MM.1S (cell line): ENCODE measurements at regions not wholly inside any gene's neighbourhood (a gene's known extent, or its start where the extent isn't known, plus 50 kb on each side); places are given as distances from the start of the nearest gene placed in this dataset.

Experiments used
- EZH2 ChIP-seq: fragments of 300-600 bp; sonication (generic); optimal IDR thresholded peaks from 2 replicates; pipeline ENCODE3; 2017; ENCODE audit warnings: low read depth, mild to moderate bottlenecking, antibody characterized with exemption, low read length, mixed read lengths
- TF ChIP-seq, protein P1 (sequence below): fragments of 300-600 bp; sonication (generic); IDR thresholded peaks from 2 replicates; pipeline ENCODE4 v1.5.1; 2016; ENCODE audit warnings: antibody characterized with exemption, low read length, mixed read lengths

DNA sequence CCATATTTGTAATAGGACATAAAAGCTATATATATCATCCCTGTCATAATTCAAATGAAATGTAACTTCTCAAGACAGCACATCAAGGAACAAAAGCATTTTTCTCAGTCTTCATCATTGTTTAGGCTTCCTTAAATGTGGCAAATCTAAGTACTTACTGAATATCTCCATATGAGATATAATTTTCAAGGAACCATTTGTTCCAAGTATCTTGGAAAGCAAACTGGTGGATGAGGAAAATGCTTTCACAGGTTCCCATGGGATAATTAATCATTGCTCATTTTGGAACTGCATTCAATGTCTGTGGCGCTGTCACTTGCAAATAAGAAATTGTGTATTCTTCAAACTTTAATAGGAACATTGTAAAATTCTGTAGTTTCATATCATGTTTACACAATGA lies 52.6 kb upstream of the ZNF385D start:
- TF ChIP-seq, protein P1, sequence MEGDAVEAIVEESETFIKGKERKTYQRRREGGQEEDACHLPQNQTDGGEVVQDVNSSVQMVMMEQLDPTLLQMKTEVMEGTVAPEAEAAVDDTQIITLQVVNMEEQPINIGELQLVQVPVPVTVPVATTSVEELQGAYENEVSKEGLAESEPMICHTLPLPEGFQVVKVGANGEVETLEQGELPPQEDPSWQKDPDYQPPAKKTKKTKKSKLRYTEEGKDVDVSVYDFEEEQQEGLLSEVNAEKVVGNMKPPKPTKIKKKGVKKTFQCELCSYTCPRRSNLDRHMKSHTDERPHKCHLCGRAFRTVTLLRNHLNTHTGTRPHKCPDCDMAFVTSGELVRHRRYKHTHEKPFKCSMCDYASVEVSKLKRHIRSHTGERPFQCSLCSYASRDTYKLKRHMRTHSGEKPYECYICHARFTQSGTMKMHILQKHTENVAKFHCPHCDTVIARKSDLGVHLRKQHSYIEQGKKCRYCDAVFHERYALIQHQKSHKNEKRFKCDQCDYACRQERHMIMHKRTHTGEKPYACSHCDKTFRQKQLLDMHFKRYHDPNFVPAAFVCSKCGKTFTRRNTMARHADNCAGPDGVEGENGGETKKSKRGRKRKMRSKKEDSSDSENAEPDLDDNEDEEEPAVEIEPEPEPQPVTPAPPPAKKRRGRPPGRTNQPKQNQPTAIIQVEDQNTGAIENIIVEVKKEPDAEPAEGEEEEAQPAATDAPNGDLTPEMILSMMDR = no peak
- TF ChIP-seq EZH2 = no peak
